ENCODE measurements at regions not wholly inside any gene's neighbourhood (a gene's known extent, or its start where the extent isn't known, plus 50 kb on each side); places are given as distances from the start of the nearest gene placed in this dataset.
"Not testable (repeated sequence)": the region's sequence is repeated elsewhere in the genome, so short reads cannot be mapped to it uniquely, and the experiment has no call there.

DNA sequence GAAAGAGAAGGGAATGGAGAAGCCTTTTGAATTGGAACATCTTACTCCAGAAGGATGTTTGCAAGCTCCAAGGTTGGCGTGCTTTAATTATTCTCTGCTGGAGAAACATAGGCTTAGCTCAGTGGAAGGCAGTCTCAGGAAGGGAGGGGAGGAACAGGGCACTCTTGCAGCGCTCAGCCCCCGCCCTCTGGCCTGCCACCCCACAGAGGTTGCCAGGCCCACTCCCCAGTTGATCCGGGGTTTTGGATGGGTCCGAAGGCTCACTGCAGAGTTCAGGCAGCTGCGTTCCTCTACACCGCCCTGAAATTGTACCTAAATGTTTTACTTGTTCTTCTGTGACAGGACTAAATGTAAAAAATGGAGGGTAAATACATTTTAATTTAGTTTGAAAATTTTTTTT, 155.2 kb upstream of the DTNBP1 start:
- H2BK120ac ChIP-seq (ENCODE audit: low read depth, low read length) = no peak overlapping the region
- H3K9me3 ChIP-seq (ENCODE audit: control insufficient read depth, low read length) = no peaks in the 10 kb centered on the region
- no peak overlapping the region for H3K14ac ChIP-seq (ENCODE audit: low read length in 2 of 2)
- no peak overlapping the region for H3K18ac ChIP-seq (ENCODE audit: low read depth in 1 of 2, low read length in 2 of 2)
- no peak overlapping the region for H3K9ac ChIP-seq (ENCODE audit: low read length)
- no peak overlapping the region for H3K4me3 ChIP-seq (ENCODE audit: insufficient read depth in 1 of 2, low read depth in 1 of 2, low read length in 2 of 2)
- H3K27ac ChIP-seq (ENCODE audit: low read length, poor library complexity, severe bottlenecking) = no peak overlapping the region
- H3K4ac ChIP-seq (ENCODE audit: low read depth in 1 of 2, low read length in 2 of 2) = no peak overlapping the region
- peaks cover 0 to 25% of the 10 kb centered on the region in 2 experiments for H3K27me3 ChIP-seq (ENCODE audit: control insufficient read depth in 1 of 2, insufficient read depth in 1 of 2, low read length in 2 of 2)
- H2BK12ac ChIP-seq (ENCODE audit: low read length in 2 of 2) = peak overlapping the region in 1 of 2 experiments; percentile 54
- H3K4me2 ChIP-seq (ENCODE audit: low read length, poor library complexity, severe bottlenecking) = no peak overlapping the region
- H3K4me1 ChIP-seq (ENCODE audit: control insufficient read depth, insufficient read depth, low read depth, low read length) = no peaks in the 10 kb centered on the region
- no peak overlapping the region for H3K23ac ChIP-seq (ENCODE audit: low read length in 2 of 2)
- H2BK15ac ChIP-seq (ENCODE audit: low read depth, poor library complexity, severe bottlenecking) = no peak overlapping the region
- H3K36me3 ChIP-seq (ENCODE audit: control insufficient read depth in 1 of 2, insufficient read depth in 2 of 2, low read depth in 1 of 2, low read length in 2 of 2) = no peaks in the 10 kb centered on the region
- H4K8ac ChIP-seq (ENCODE audit: low read length) = no peak overlapping the region
- no peaks in the 10 kb centered on the region for H3K79me1 ChIP-seq (replicated peaks; ENCODE audit: low read length, poor library complexity, severe bottlenecking)
- no peak overlapping the region for H2BK5ac ChIP-seq (ENCODE audit: low read depth, low read length, poor library complexity, severe bottlenecking)
- WGBS = 91% methylated on average over 5 of the region's 7 CpGs
- DNase-seq = no peak
- no peak overlapping the region for H4K91ac ChIP-seq (ENCODE audit: low read length)
- no peak overlapping the region for H2AFZ ChIP-seq (ENCODE audit: low read depth, low read length)
- no peak overlapping the region for H2AK5ac ChIP-seq (ENCODE audit: low read length, severe bottlenecking)

DNA sequence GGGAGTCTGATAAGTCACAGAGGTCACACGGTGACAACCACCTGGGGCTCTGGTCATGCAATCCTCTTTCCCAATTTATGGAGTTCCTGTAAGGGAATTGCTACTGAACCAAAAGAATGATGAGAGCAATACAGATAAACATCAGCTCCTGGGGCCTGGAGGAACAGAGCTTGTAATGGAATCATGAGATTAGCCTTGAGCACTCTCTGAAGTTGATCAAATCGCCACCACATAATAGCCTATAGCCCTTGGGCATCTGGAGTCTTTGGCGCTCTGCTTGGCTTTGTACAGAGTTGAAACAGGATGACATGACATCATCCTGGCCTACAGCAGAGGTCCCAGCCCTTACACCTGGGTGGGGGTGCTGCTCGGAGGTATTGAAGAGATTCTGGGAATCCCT, 154.3 kb upstream of the DTNBP1 start:
- Histone ChIP-seq H3K9me3 (ENCODE audit: control insufficient read depth, low read length) (no peaks in the 10 kb centered on the region), H2BK12ac (ENCODE audit: low read length in 2 of 2) (no peak overlapping the region), H3K18ac (ENCODE audit: low read depth in 1 of 2, low read length in 2 of 2) (no peak overlapping the region), H2BK5ac (ENCODE audit: low read depth, low read length, poor library complexity, severe bottlenecking) (no peak overlapping the region), H3K4ac (ENCODE audit: low read depth in 1 of 2, low read length in 2 of 2) (no peak overlapping the region), H2AFZ (ENCODE audit: low read depth, low read length) (no peak overlapping the region), H2BK15ac (ENCODE audit: low read depth, poor library complexity, severe bottlenecking) (no peak overlapping the region), H3K4me3 (ENCODE audit: insufficient read depth in 1 of 2, low read depth in 1 of 2, low read length in 2 of 2) (no peak overlapping the region), H3K27me3 (ENCODE audit: control insufficient read depth in 1 of 2, insufficient read depth in 1 of 2, low read length in 2 of 2) (peaks cover 0 to 23% of the 10 kb centered on the region in 2 experiments), H2BK120ac (ENCODE audit: low read depth, low read length) (no peak overlapping the region), H3K79me1 (replicated peaks; ENCODE audit: low read length, poor library complexity, severe bottlenecking) (no peaks in the 10 kb centered on the region), H3K23ac (ENCODE audit: low read length in 2 of 2) (no peak overlapping the region), H3K27ac (ENCODE audit: low read length, poor library complexity, severe bottlenecking) (no peak overlapping the region), H4K8ac (ENCODE audit: low read length) (no peak overlapping the region), H3K4me2 (ENCODE audit: low read length, poor library complexity, severe bottlenecking) (no peak overlapping the region), H3K4me1 (ENCODE audit: control insufficient read depth, insufficient read depth, low read depth, low read length) (no peaks in the 10 kb centered on the region), H3K9ac (ENCODE audit: low read length) (no peak overlapping the region), H2AK5ac (ENCODE audit: low read length, severe bottlenecking) (no peak overlapping the region), H4K91ac (ENCODE audit: low read length) (no peak overlapping the region), H3K36me3 (ENCODE audit: control insufficient read depth in 1 of 2, insufficient read depth in 2 of 2, low read depth in 1 of 2, low read length in 2 of 2) (no peaks in the 10 kb centered on the region), H3K14ac (ENCODE audit: low read length in 2 of 2) (no peak overlapping the region)
- DNase-seq = no peak
- WGBS = 80% methylated on average over 4 of the region's 4 CpGs

DNA sequence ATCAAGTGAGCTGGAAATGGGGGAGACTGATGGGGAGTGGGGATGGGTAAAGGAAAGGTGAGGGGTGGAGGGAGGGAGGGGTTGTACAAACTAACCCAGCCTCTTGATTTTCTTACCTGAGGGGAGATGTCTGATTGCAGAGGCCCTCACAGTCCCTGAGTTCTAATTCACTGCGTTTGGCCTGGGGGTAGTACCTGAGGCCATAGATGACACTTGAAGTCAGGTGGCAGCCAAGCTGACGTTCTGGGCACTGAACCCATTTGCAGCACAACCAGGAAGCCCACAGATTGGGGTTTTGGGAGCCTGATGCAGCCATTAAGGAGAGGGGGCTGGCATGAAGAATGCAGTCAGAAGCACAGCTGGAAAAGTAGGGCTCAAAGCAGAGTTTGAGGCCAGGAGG, 153.8 kb upstream of the DTNBP1 start:
- H3K14ac ChIP-seq (ENCODE audit: low read length in 2 of 2) = no peak overlapping the region
- 75% methylated on average over 2 of the region's 2 CpGs for WGBS
- no peak overlapping the region for H3K4me3 ChIP-seq (ENCODE audit: insufficient read depth in 1 of 2, low read depth in 1 of 2, low read length in 2 of 2)
- no peak overlapping the region for H2BK15ac ChIP-seq (ENCODE audit: low read depth, poor library complexity, severe bottlenecking)
- H3K79me1 ChIP-seq (replicated peaks; ENCODE audit: low read length, poor library complexity, severe bottlenecking) = no peaks in the 10 kb centered on the region
- no peak overlapping the region for H3K27ac ChIP-seq (ENCODE audit: low read length, poor library complexity, severe bottlenecking)
- no peaks in the 10 kb centered on the region for H3K36me3 ChIP-seq (ENCODE audit: control insufficient read depth in 1 of 2, insufficient read depth in 2 of 2, low read depth in 1 of 2, low read length in 2 of 2)
- DNase-seq = no peak
- no peak overlapping the region for H3K9ac ChIP-seq (ENCODE audit: low read length)
- no peak overlapping the region for H2BK5ac ChIP-seq (ENCODE audit: low read depth, low read length, poor library complexity, severe bottlenecking)
- H3K4ac ChIP-seq (ENCODE audit: low read depth in 1 of 2, low read length in 2 of 2) = no peak overlapping the region
- no peaks in the 10 kb centered on the region for H3K4me1 ChIP-seq (ENCODE audit: control insufficient read depth, insufficient read depth, low read depth, low read length)
- no peak overlapping the region for H3K18ac ChIP-seq (ENCODE audit: low read depth in 1 of 2, low read length in 2 of 2)
- no peak overlapping the region for H2BK12ac ChIP-seq (ENCODE audit: low read length in 2 of 2)
- no peak overlapping the region for H2AFZ ChIP-seq (ENCODE audit: low read depth, low read length)
- H4K8ac ChIP-seq (ENCODE audit: low read length) = no peak overlapping the region
- peaks cover 0 to 19% of the 10 kb centered on the region in 2 experiments for H3K27me3 ChIP-seq (ENCODE audit: control insufficient read depth in 1 of 2, insufficient read depth in 1 of 2, low read length in 2 of 2)
- H2AK5ac ChIP-seq (ENCODE audit: low read length, severe bottlenecking) = no peak overlapping the region
- no peaks in the 10 kb centered on the region for H3K9me3 ChIP-seq (ENCODE audit: control insufficient read depth, low read length)
- H3K23ac ChIP-seq (ENCODE audit: low read length in 2 of 2) = no peak overlapping the region
- H2BK120ac ChIP-seq (ENCODE audit: low read depth, low read length) = no peak overlapping the region
- H3K4me2 ChIP-seq (ENCODE audit: low read length, poor library complexity, severe bottlenecking) = no peak overlapping the region
- no peak overlapping the region for H4K91ac ChIP-seq (ENCODE audit: low read length)

DNA sequence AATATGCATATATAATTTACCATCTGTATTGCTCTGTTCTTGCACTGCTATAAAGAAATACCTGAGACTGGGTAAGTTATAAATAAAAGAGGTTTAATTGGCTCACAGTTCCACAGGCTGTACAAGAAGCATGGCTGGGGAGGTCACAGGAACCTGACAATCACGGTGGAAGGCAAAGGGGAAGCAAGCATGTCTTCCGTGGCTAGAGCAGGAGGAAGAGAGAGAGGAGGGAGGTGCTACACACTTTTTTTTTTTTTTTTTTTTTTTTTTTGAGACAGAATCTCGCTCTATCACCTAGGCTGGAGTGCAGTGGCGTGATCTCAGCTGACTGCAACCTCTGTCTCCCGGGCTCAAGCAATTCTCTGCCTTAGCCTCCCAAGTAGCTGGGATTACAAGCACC, 150.9 kb upstream of the DTNBP1 start:
- not testable (repeated sequence) for DNase-seq; H3K36me3 ChIP-seq (ENCODE audit: control insufficient read depth in 1 of 2, insufficient read depth in 2 of 2, low read depth in 1 of 2, low read length in 2 of 2); H2AFZ ChIP-seq (ENCODE audit: low read depth, low read length); H2BK15ac ChIP-seq (ENCODE audit: low read depth, poor library complexity, severe bottlenecking); H3K9ac ChIP-seq (ENCODE audit: low read length); H2BK5ac ChIP-seq (ENCODE audit: low read depth, low read length, poor library complexity, severe bottlenecking); H3K14ac ChIP-seq (ENCODE audit: low read length in 2 of 2); H2BK120ac ChIP-seq (ENCODE audit: low read depth, low read length); H4K8ac ChIP-seq (ENCODE audit: low read length); H3K27ac ChIP-seq (ENCODE audit: low read length, poor library complexity, severe bottlenecking); H3K4me3 ChIP-seq (ENCODE audit: insufficient read depth in 1 of 2, low read depth in 1 of 2, low read length in 2 of 2); H3K23ac ChIP-seq (ENCODE audit: low read length in 2 of 2); H3K4me2 ChIP-seq (ENCODE audit: low read length, poor library complexity, severe bottlenecking); H3K18ac ChIP-seq (ENCODE audit: low read depth in 1 of 2, low read length in 2 of 2); H3K79me1 ChIP-seq (replicated peaks; ENCODE audit: low read length, poor library complexity, severe bottlenecking); H2BK12ac ChIP-seq (ENCODE audit: low read length in 2 of 2); H4K91ac ChIP-seq (ENCODE audit: low read length); H3K4me1 ChIP-seq (ENCODE audit: control insufficient read depth, insufficient read depth, low read depth, low read length); H3K4ac ChIP-seq (ENCODE audit: low read depth in 1 of 2, low read length in 2 of 2); H2AK5ac ChIP-seq (ENCODE audit: low read length, severe bottlenecking); H3K9me3 ChIP-seq (ENCODE audit: control insufficient read depth, low read length)
- WGBS = 93% methylated on average over 4 of the region's 5 CpGs
- H3K27me3 ChIP-seq (ENCODE audit: control insufficient read depth in 1 of 2, insufficient read depth in 1 of 2, low read length in 2 of 2) = peaks cover 0 to 19% of the 10 kb centered on the region in 2 experiments
